OCI-LY1 (cell line): ENCODE measurements at regions not wholly inside any gene's neighbourhood (a gene's known extent, or its start where the extent isn't known, plus 50 kb on each side); places are given as distances from the start of the nearest gene placed in this dataset.

ENCODE experiments used
- EZH2 ChIP-seq: fragments of 200-600 bp; sonication (generic), shearing (Covaris generic); IDR thresholded peaks from 2 replicates; pipeline ENCODE4 v1.8.0; 2017; ENCODE audit warnings: borderline replicate concordance, mixed run types, mild to moderate bottlenecking, antibody characterized with exemption, low read length, moderate library complexity, mixed read lengths
- TF ChIP-seq, protein P1 (sequence below): fragments of 200-600 bp; sonication (generic), shearing (Covaris generic); IDR thresholded peaks from 2 replicates; pipeline ENCODE4 v1.5.1; 2017; ENCODE audit warnings: mild to moderate bottlenecking, antibody characterized with exemption, low read length, moderate library complexity, mixed read lengths

DNA sequence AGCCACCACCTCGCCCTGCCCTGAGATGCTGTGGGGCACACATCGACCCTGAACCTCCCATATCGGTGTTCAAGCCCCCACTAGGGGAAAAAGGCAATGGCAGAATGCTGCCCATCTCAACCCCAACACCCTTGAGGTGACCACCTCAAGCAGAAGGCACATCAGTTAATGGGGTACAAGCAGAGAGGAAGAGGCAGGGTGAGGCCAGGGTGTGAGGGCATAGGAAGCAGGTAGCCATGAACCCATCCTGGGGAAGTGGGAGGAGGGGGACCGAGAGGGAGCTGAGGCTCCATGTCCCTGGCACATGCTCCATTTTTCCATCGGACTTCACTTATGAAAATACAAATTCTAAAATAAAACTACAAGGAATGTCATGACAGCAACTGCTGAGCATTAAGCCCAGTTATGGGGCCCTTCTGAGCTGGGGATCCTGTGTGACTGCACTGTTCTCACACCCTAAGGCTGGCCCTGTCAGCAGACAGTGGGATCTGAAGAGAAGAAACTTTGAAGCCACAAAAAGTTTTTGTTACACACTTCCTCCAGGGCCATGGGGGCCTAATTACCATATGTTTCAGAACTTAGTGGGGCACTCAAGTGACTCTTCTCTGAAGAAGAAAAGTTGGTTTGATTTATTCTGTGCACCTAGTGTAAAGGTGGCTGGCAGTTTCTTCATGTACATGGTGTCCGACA, 68.2 kb upstream of the FAM241A start:
- TF ChIP-seq, protein P1, sequence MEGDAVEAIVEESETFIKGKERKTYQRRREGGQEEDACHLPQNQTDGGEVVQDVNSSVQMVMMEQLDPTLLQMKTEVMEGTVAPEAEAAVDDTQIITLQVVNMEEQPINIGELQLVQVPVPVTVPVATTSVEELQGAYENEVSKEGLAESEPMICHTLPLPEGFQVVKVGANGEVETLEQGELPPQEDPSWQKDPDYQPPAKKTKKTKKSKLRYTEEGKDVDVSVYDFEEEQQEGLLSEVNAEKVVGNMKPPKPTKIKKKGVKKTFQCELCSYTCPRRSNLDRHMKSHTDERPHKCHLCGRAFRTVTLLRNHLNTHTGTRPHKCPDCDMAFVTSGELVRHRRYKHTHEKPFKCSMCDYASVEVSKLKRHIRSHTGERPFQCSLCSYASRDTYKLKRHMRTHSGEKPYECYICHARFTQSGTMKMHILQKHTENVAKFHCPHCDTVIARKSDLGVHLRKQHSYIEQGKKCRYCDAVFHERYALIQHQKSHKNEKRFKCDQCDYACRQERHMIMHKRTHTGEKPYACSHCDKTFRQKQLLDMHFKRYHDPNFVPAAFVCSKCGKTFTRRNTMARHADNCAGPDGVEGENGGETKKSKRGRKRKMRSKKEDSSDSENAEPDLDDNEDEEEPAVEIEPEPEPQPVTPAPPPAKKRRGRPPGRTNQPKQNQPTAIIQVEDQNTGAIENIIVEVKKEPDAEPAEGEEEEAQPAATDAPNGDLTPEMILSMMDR: no peak
- TF ChIP-seq EZH2: no peak
